Spleen (tissue), 7 donors: ENCODE measurements at regions not wholly inside any gene's neighbourhood (a gene's known extent, or its start where the extent isn't known, plus 50 kb on each side); places are given as distances from the start of the nearest gene placed in this dataset.

Experiments used
- CTCF ChIP-seq, 11 experiments: fragments of 200-600 bp in 7 of 11; fragments of 450-650 bp in 4 of 11; sonication (generic) in 4 of 11; IDR thresholded peaks in 8 of 11; conservative IDR thresholded peaks in 3 of 11; 1 replicate in 7 of 11; 2 replicates in 4 of 11; pipeline versions ENCODE4 v1.4.0 to v1.8.0; 2016 to 2021; ENCODE audit warnings: antibody characterized with exemption in 11 of 11, inconsistent platforms in 4 of 11, mild to moderate bottlenecking in 1 of 11
- POLR2A ChIP-seq, 3 donors: fragments of 450-650 bp; IDR thresholded peaks; one replicate each; pipeline ENCODE4 v1.5.1; 2017; ENCODE audit warnings: antibody characterized with exemption in 3 of 3, mild to moderate bottlenecking in 1 of 3
- donor health status: DM: no; HTN: no; CAD: no; lungs with moderate emphysema.
- donor health status: DM: no; HTN: no; CAD: no.
- donor health status: DM: no; HTN: no; CAD: no.

- TF ChIP-seq CTCF (IDR thresholded peaks at IDR 0.05 in 8 of 11, conservative IDR thresholded peaks at IDR 0.05 in 3 of 11) = no peak
- TF ChIP-seq POLR2A (IDR thresholded peaks at IDR 0.05) = no peak
Measured at GRCh38 chr10:128301051-128301450, 174.8 kb upstream of the MKI67 start.
